Dedifferentiated amniotic fluid mesenchymal stem cell (primary cell): ENCODE measurements at regions not wholly inside any gene's neighbourhood (a gene's known extent, or its start where the extent isn't known, plus 50 kb on each side); places are given as distances from the start of the nearest gene placed in this dataset.

Experiments used
- DNase-seq: peaks from one replicate; pipeline ENCODE4 v3.0.0-alpha.2; 2016; ENCODE audit errors: extremely low spot score

DNA sequence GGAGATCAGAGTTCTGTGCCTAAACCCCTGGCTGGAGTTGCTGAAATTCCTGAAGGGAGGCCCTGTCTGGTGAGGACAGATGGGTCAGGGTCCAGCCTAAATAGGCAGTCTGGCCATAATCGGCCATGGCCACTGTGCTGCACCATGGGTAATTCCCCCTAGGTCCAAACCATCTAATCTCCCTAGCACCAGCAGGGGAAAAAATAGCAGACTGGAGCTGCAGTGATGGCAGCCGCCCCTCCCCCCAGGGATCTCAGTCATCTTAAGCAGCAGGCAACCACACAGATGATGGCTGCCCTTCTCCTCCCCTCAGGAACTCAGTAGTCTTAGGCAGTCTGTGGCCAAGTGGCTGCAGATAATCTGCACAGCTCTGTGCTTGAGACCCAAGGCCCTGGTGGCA lies 68.4 kb upstream of the CD96 start:
- DNase-seq = no peak

DNA sequence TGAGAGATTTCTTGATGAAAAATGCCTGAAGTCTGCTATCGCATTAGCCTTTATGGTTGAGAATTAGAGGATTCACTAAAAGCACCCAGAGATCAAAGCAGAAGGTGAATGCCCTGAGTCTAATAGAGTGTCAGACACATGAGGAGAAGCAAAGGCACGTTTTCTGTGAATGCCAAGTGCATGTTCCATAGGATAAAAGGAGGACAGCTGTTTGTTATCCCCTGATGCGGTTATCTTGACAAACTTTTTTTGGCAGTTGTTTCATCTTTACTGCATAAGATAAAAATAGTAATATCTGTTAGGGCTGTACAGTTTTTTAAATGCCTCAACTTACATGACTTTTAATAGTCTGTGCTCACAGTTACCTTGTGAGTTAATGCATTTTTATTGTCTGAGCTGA lies 65.3 kb upstream of the CD96 start:
- DNase-seq = no peak

DNA sequence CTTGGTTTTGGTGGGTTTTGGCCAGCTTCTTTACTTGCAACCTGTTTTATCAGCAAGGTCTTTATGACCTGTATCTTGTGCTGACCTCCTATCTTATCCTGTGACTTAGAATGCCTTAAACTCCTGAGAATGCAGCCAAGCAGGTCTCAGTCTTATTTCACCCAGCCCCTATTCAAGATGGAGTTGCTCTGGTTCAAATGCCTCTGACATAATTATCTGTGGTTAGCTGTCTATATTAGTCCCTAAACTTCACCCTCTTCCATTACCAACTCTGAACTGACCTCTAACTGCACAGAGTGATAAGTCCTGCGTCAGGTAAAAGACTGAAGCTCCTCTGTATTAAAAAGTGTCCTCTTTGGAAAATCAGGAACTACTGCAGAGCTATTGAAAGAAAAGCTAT lies 61.9 kb upstream of the CD96 start:
- no peak for DNase-seq

DNA sequence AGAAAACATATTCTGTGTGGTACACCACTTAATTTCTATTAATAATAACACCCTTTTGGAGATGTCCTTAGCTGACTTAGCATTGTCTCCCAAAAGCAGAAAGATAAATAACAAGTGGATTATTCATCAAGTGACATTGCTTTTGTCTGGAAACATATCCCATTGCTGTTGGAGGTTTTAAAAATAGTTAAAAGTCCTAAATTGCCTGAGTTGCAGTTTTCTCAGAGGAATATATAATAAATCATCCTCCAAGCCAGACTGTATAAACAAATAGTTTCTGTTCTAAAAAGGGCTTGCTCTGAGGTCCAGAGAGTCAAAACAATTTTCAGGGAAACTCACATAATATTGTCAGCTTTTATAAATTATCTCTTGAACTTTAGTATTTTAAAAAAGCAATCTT lies 60.4 kb upstream of the CD96 start:
- DNase-seq = no peak

DNA sequence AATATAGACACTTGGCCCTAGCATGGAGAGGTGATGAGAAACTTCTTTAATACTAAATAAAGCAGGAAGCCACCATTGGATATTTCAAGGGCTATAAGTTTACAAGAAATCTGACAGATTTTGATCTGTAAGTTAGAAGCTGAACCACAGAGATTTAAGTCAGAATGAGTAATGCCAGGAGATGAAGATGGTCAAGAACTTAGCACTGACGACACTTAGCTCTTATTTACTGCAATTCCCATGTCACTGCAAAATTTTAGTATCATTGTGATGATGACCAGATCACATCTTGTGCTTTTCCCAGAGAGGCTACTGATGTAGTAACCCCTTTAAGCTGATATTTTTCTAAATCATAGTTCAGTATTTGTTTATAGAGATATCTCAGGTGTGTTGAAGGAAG lies 59.4 kb upstream of the CD96 start:
- DNase-seq = no peak

DNA sequence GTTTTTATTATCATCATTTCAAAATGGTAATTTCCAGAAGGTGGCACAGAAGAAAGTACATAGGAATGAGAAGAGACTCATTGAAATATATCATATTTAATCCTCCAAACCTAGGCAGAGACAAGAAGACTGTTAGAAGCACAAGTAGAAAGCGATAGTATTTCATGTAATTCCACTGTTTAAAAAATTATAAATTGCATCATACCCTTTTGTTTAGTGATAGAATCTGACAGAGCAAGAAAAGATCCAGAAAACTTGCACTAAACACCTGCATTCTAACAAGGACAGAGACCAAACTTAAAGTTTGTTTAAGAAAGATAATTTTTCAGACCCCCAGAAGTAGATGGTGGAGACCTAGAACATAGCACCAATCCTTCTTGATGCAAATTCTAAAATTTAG lies 56.9 kb upstream of the CD96 start:
- no peak for DNase-seq
